Fibroblast of skin of back (primary cell): ENCODE measurements at regions not wholly inside any gene's neighbourhood (a gene's known extent, or its start where the extent isn't known, plus 50 kb on each side); places are given as distances from the start of the nearest gene placed in this dataset.
"Not testable (repeated sequence)": the region's sequence is repeated elsewhere in the genome, so short reads cannot be mapped to it uniquely, and the experiment has no call there.

Source experiments
- DNase-seq: peaks from one replicate; pipeline ENCODE4 v3.0.0-alpha.2; 2013

DNA sequence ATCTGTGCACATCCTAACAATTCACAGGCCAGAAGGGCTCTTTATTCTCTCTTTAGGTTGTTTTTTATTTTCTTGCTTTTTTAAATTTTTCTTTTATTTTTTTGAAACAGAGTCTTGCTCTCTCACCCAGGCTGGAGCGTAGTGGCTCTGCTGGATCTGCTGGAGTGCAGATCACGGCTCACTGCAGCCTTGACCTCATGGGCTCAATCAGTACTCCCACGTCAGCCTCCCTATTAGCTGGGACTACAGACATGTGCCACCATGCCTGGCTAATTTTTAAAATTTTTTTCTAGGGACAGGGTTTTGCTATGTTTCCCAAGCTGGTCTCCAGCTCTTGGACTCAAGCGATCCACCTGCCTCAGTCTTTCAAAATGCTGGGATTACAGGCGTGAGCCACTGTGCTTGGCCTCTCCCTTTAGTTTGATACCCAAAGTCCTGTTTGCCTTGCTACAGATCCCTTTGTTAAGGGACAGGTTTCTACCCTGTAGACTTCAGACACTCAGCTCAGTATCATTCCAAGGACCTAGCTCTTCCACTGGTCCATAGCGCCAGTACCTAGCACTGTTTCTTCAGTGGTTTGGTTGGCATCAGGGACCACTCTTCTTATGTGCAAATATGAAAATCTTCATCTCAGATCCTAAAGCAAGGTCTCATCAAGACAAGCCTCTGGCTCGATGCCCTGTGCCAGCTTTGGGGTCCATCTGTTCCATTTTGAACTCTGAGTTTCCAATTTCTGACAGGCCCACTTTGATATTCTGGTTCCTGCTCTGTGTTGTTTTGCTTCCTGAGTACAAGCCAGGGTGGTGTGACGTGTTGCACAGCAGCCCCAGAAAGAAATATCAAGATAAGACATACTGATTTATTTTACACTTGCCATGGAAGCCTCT, 211.7 kb downstream of the FAT3 start:
- no peak for DNase-seq

- DNase-seq: no peak
Observed at GRCh38 chr11:92439133-92439532, 214.5 kb downstream of the FAT3 start.

GRCh38 chr11:92440701-92441442, 216.3 kb downstream of the FAT3 start:
- no peak for DNase-seq

DNA sequence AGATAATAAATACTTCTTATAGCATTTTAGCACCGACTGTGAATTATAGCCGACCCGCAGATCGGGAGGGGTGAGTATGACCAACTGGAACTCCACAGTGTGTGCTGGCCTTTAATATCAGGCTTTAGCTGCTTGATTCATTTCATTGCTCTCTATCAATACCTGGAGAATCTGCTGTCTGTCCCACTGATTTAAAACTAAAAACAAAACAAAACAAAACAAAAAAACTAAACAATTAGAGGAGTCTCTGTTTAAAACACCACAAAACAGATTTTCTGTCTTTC, 216.8 kb downstream of the FAT3 start:
- no peak for DNase-seq

GRCh38 chr11:92443199-92443598, 218.6 kb downstream of the FAT3 start:
- peak; percentile 27 for DNase-seq

- no peak for DNase-seq
Observed at GRCh38 chr11:92447586-92447985, 223.0 kb downstream of the FAT3 start.

GRCh38 chr11:92449222-92449621, 224.6 kb downstream of the FAT3 start:
- no peak for DNase-seq

- DNase-seq: no peak
Observed at GRCh38 chr11:92449780-92450179, 225.2 kb downstream of the FAT3 start.

- no peak for DNase-seq
Observed at GRCh38 chr11:92451063-92451462, 226.4 kb downstream of the FAT3 start.

- peak; percentile 75 for DNase-seq
Observed at GRCh38 chr11:92453055-92453454, 228.4 kb downstream of the FAT3 start.

GRCh38 chr11:92455210-92455790, 230.7 kb downstream of the FAT3 start:
- no peak for DNase-seq

GRCh38 chr11:92457250-92457649, 232.6 kb downstream of the FAT3 start:
- peak; percentile 62 for DNase-seq

GRCh38 chr11:92458486-92458885, 233.9 kb downstream of the FAT3 start:
- no peak for DNase-seq

DNA sequence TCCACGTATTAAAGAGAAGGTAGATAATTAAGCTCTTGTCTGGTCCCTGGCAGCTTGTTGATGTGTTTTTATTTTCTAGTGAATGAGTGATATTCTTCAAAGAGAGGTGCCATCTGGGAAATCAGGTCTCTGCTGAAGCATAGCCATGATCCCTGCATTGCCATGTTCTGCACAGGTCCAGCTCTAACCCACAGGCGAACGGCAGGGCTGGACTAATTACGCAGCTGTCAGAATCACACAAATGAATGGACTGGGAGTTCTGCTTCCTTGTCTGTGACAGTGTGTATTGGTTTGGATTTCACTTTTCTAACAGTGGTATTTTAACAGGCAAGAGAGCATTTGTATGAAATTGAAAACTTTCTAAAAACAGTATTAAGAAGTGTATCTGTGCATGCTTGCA, 235.6 kb downstream of the FAT3 start:
- DNase-seq: no peak

- DNase-seq: no peak
Observed at GRCh38 chr11:92461447-92461846, 236.8 kb downstream of the FAT3 start.

DNA sequence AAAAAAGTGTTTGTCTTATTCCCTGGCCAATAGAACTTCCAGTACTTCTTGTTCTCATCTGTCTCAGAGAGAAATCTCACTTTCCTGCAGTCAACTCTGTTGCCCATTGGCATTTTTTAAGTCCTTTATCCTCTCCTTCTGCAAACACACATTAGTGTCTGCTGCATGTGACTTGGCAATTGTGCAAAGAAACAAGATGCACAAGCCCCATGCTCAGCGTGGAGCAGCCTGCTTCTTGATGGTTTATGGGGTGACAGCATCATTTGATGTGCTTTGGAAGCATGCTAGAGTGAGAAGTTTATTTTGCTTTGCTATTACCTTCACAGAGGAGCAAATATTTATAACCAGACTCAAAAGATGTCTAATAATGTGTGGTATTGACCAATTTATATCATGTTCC, 238.2 kb downstream of the FAT3 start:
- no peak for DNase-seq

- DNase-seq: no peak
Observed at GRCh38 chr11:92464822-92465221, 240.2 kb downstream of the FAT3 start.

DNA sequence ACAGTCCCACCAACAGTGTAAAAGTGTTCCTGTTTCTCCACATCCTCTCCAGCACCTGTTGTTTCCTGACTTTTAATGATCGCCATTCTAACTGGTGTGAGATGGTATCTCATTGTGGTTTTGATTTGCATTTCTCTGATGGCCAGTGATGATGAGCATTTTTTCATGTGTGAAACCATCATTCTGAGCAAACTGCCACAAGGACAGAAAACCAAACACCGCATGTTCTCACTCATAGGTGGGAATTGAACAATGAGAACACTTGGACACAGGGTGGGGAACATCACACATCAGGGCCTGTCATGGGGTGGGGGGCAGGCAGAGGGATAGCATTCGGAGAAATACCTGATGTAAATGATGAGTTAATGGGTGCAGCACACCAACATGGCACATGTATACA, 240.8 kb downstream of the FAT3 start:
- DNase-seq: not testable (repeated sequence)

DNA sequence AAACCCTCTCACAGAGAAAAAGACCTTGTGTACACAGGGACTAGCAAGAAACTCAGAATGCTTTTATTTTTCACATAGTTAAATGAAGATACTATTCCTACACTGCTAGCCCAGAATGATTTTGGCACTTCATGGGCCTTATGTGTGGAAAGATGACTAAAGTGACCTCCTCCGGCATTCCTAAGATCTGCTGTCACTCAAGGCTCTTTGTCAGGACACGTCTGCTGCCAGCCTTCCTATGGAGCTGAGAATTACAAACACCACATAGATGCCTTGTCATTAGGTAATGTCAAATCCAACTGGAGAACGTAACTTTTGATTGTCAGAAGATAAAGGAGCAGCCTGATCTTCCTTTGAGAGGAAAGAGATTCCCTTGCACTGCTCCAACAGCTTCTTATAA, 249.1 kb downstream of the FAT3 start:
- peak; percentile 68 for DNase-seq

DNA sequence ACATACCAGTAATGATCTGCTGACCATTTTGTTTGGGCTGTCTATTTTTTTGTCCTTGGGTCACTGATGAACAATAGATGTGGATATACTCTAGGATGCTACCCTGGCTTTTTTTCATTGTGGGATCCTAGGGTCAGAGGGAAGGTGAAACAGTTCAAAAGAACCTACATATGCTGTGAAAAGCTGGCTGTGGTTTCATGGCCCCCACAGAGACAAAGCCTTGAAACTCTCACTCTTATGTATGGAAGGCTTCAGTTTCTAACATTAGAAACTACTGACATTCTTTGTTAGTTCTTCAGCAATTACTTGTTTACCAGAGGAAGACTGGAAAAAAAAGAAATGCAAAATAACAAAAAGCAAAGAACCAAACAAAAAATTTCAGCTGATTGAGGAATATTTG, 250.7 kb downstream of the FAT3 start:
- no peak for DNase-seq

GRCh38 chr11:92475819-92476218, 251.2 kb downstream of the FAT3 start:
- no peak for DNase-seq

GRCh38 chr11:92477686-92478085, 253.1 kb downstream of the FAT3 start:
- DNase-seq: no peak

GRCh38 chr11:92480499-92480898, 255.9 kb downstream of the FAT3 start:
- peak; percentile 41 for DNase-seq
